Left renal pelvis (tissue), 4 donors: ENCODE measurements at regions not wholly inside any gene's neighbourhood (a gene's known extent, or its start where the extent isn't known, plus 50 kb on each side); places are given as distances from the start of the nearest gene placed in this dataset.
"Not testable (repeated sequence)": the region's sequence is repeated elsewhere in the genome, so short reads cannot be mapped to it uniquely, and the experiment has no call there.

Experiments used
- DNase-seq, 4 donors: peaks; one replicate each; pipeline ENCODE4 v3.0.0-alpha.2; 2013; ENCODE audit warnings: low read depth in 4 of 4, low spot score in 3 of 4

- DNase-seq: no peak
Measured at GRCh38 chr3:124043023-124043422, 51.1 kb upstream of the ROPN1 start.

- no peak for DNase-seq
Measured at GRCh38 chr3:124044956-124045355, 53.0 kb upstream of the ROPN1 start.

GRCh38 chr3:124048967-124049798 is 57.3 kb upstream of the ROPN1 start:
- no peak for DNase-seq

- no peak for DNase-seq
Measured at GRCh38 chr3:124051636-124052035, 59.7 kb upstream of the ROPN1 start.

- no peak for DNase-seq
Measured at GRCh38 chr3:124053871-124054270, 61.9 kb upstream of the ROPN1 start.

GRCh38 chr3:124056846-124057245 is 64.9 kb upstream of the ROPN1 start:
- no peak for DNase-seq

GRCh38 chr3:124057420-124057819 is 65.5 kb upstream of the ROPN1 start:
- no peak for DNase-seq

- DNase-seq: no peak
Measured at GRCh38 chr3:124059580-124059979, 67.7 kb upstream of the ROPN1 start.

- DNase-seq: no peak
Measured at GRCh38 chr3:124063197-124063909, 71.4 kb upstream of the ROPN1 start.

- no peak for DNase-seq
Measured at GRCh38 chr3:124064050-124064449, 72.1 kb upstream of the ROPN1 start.

GRCh38 chr3:124066543-124066942 is 74.6 kb upstream of the ROPN1 start:
- DNase-seq: not testable (repeated sequence)

- DNase-seq: not testable (repeated sequence)
Measured at GRCh38 chr3:124069706-124070105, 77.8 kb upstream of the ROPN1 start.

GRCh38 chr3:124075090-124075489 is 83.2 kb upstream of the ROPN1 start:
- DNase-seq: not testable (repeated sequence)

GRCh38 chr3:124075753-124076152 is 83.8 kb upstream of the ROPN1 start:
- DNase-seq: no peak

- no peak for DNase-seq
Measured at GRCh38 chr3:124076235-124076634, 84.3 kb upstream of the ROPN1 start.

- DNase-seq: peak in 2 of 4 donors; percentile 20 to 21
Measured at GRCh38 chr3:124078953-124079911, 87.3 kb upstream of the ROPN1 start.

GRCh38 chr3:124079912-124080276 is 88.0 kb upstream of the ROPN1 start:
- no peak for DNase-seq

- DNase-seq: no peak
Measured at GRCh38 chr3:124082343-124082742, 90.4 kb upstream of the ROPN1 start.

- DNase-seq: no peak
Measured at GRCh38 chr3:124084022-124084881, 92.3 kb upstream of the ROPN1 start.

- DNase-seq: no peak
Measured at GRCh38 chr3:124088801-124089200, 96.9 kb upstream of the ROPN1 start.
